Spleen (tissue), 11 donors: ENCODE measurements at regions not wholly inside any gene's neighbourhood (a gene's known extent, or its start where the extent isn't known, plus 50 kb on each side); places are given as distances from the start of the nearest gene placed in this dataset.

ENCODE experiments used
- DNase-seq: peaks from one replicate; pipeline ENCODE4 v3.0.0-alpha.2; 2020
- H3K27ac ChIP-seq, 8 donors: fragments of 200-600 bp; sonication (generic) in 7 of 8; 1 replicate in 4 of 8; 2 replicates in 4 of 8; pipeline versions ENCODE4 v1.5.0 to v1.8.0; 2016 to 2021; ENCODE audit warnings: inconsistent platforms in 4 of 8, mild to moderate bottlenecking in 4 of 8, moderate library complexity in 1 of 8
- H3K27me3 ChIP-seq, 7 donors: fragments of 200-600 bp; sonication (generic) in 6 of 7; replicated peaks in 1 of 7; 1 replicate in 4 of 7; 2 replicates in 3 of 7; pipeline versions ENCODE4 v1.5.0 to v1.8.0; 2016 to 2021; ENCODE audit warnings: inconsistent platforms in 3 of 7, mild to moderate bottlenecking in 1 of 7
- H3K36me3 ChIP-seq, 6 donors: fragments of 200-600 bp; sonication (generic) in 5 of 6; 1 replicate in 4 of 6; 2 replicates in 2 of 6; pipeline versions ENCODE4 v1.5.0 to v1.8.0; 2016 to 2021; ENCODE audit warnings: inconsistent platforms in 2 of 6
- H3K4me1 ChIP-seq, 6 donors: fragments of 200-600 bp; sonication (generic) in 5 of 6; 1 replicate in 3 of 6; 2 replicates in 3 of 6; pipeline versions ENCODE4 v1.5.0 to v1.8.0; 2016 to 2021; ENCODE audit warnings: inconsistent platforms in 3 of 6
- H3K4me3 ChIP-seq, 8 donors: fragments of 200-600 bp; sonication (generic) in 7 of 8; 1 replicate in 4 of 8; 2 replicates in 4 of 8; pipeline versions ENCODE4 v1.5.0 to v1.8.0; 2016 to 2021; ENCODE audit warnings: inconsistent platforms in 4 of 8, mild to moderate bottlenecking in 4 of 8, moderate library complexity in 2 of 8
- H3K9me3 ChIP-seq, 8 donors: fragments of 200-600 bp; sonication (generic) in 7 of 8; 1 replicate in 4 of 8; 2 replicates in 4 of 8; pipeline versions ENCODE4 v1.5.0 to v1.8.0; 2016 to 2021; ENCODE audit warnings: inconsistent platforms in 4 of 8
- CTCF ChIP-seq, 11 experiments: fragments of 200-600 bp in 7 of 11; fragments of 450-650 bp in 4 of 11; sonication (generic) in 4 of 11; IDR thresholded peaks in 8 of 11; conservative IDR thresholded peaks in 3 of 11; 1 replicate in 7 of 11; 2 replicates in 4 of 11; pipeline versions ENCODE4 v1.4.0 to v1.8.0; 2016 to 2021; ENCODE audit warnings: antibody characterized with exemption in 11 of 11, inconsistent platforms in 4 of 11, mild to moderate bottlenecking in 1 of 11
- POLR2A ChIP-seq, 3 donors: fragments of 450-650 bp; IDR thresholded peaks; one replicate each; pipeline ENCODE4 v1.5.1; 2017; ENCODE audit warnings: antibody characterized with exemption in 3 of 3, mild to moderate bottlenecking in 1 of 3
- POLR2AphosphoS5 ChIP-seq, 3 donors: sonication (generic); formaldehyde crosslinking; IDR thresholded peaks; one replicate each; pipeline ENCODE4 v1.5.1; 2017; ENCODE audit warnings: antibody characterized with exemption in 3 of 3
- WGBS, 5 donors: extraction: QIAGEN DNeasy Blood & Tissue Kit in 3 of 5; methylation state at CpG; one replicate each; pipeline versions ENCODE4 v1.1.5 to v1.1.7; 2013 to 2018; 5-methylcytosine and 5-hydroxymethylcytosine counted together
- intact Hi-C: fragments of 100-400 bp; cut with DNase I; formaldehyde crosslinking; loops from one replicate; pipeline ENCODE4 v1.15.0; 2023; ENCODE audit warnings: low total_unique reads
- donor health status: healthy with polysubstance abuse.
- donor health status: DM: no; HTN: no; CAD: no; lungs with moderate emphysema.
- donor health status: DM: no; HTN: no; CAD: no.
- donor health status: Bipolar disorder and iron deficiency.
- donor health status: healthy.
- donor health status: DM: no; HTN: no; CAD: no.
- donor health status: DM: yes; HTN: yes; CAD: no.

- intact Hi-C loops = loop anchor here (10.0 kb wide), 1 partner anchor 990 kb away; no protein-coding TSS in a partner anchor
- no peaks in the 10 kb centered on the region for H3K36me3 ChIP-seq
These were observed 66.0 kb upstream of the KCTD1 start for GRCh38 chr18:26614374-26614773.

More at GRCh38 chr18:26614374-26614773, 66.0 kb upstream of the KCTD1 start:
- H3K4me1 ChIP-seq = no peaks in the 10 kb centered on the region
- DNase-seq = no peak
- no peaks in the 10 kb centered on the region for H3K9me3 ChIP-seq
- 60 to 83% (median 75%) methylated on average over 3 of the region's 3 CpGs for WGBS, 5 donors
- H3K4me3 ChIP-seq = no peak overlapping the region
- H3K27me3 ChIP-seq = peaks cover 0 to 2% (median 0%) of the 10 kb centered on the region in 7 donors
- TF ChIP-seq POLR2A (IDR thresholded peaks at IDR 0.05) (no peak), POLR2AphosphoS5 (IDR thresholded peaks at IDR 0.05) (no peak), CTCF (IDR thresholded peaks at IDR 0.05 in 8 of 11, conservative IDR thresholded peaks at IDR 0.05 in 3 of 11) (no peak)
- H3K27ac ChIP-seq = no peak overlapping the region
